MM.1S (cell line): ENCODE measurements at regions not wholly inside any gene's neighbourhood (a gene's known extent, or its start where the extent isn't known, plus 50 kb on each side); places are given as distances from the start of the nearest gene placed in this dataset.

Source experiments
- CTCF ChIP-seq: fragments of 300-600 bp; sonication (generic); IDR thresholded peaks from 2 replicates; pipeline ENCODE4 v1.5.1; 2016; ENCODE audit warnings: antibody characterized with exemption, low read length, mixed read lengths
- EZH2 ChIP-seq: fragments of 300-600 bp; sonication (generic); optimal IDR thresholded peaks from 2 replicates; pipeline ENCODE3; 2017; ENCODE audit warnings: low read depth, mild to moderate bottlenecking, antibody characterized with exemption, low read length, mixed read lengths
- EZH2phosphoT487 ChIP-seq: fragments of 300-600 bp; sonication (generic); IDR thresholded peaks from 2 replicates; pipeline ENCODE4 v1.6.1; 2018; ENCODE audit warnings: antibody characterized with exemption, low read length

DNA sequence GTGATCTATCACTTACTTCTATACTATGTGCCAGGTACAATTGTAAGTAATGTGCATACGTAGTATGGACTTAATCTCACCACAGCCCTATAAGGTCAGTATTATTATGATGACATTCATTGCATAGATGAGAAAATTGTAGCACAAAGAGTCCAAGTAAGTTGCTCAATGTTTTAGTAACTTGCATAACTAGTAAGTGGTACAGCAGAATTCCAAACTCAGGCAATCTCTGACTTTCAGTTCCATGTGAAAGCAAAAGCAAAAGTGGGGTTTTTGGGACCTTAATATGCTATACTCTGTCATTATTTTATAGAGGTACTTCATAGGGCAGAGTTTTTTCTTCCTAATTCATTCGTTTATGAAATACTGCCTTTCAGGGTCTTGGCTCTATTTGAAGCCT, 188.8 kb upstream of the VEGFC start:
- TF ChIP-seq CTCF: no peak
- TF ChIP-seq EZH2phosphoT487: no peak
- no peak for TF ChIP-seq EZH2
